Fibroblast of mammary gland (primary cell): ENCODE measurements at regions not wholly inside any gene's neighbourhood (a gene's known extent, or its start where the extent isn't known, plus 50 kb on each side); places are given as distances from the start of the nearest gene placed in this dataset.

Experiments used
- DNase-seq: peaks from one replicate; pipeline ENCODE4 v3.0.0-alpha.2; 2010; ENCODE audit warnings: low read depth
- H3K4me3 ChIP-seq: 2 replicates; pipeline ENCODE4 v1.5.1; 2011; ENCODE audit warnings: low read depth, mild to moderate bottlenecking, low read length, moderate library complexity; ENCODE audit not compliant: control insufficient read depth
- CTCF ChIP-seq: conservative IDR thresholded peaks from 2 replicates; pipeline ENCODE4 v1.5.1; 2011; ENCODE audit warnings: low read depth, low read length, inconsistent platforms; ENCODE audit not compliant: control insufficient read depth, insufficient read depth

GRCh38 chr2:126409850-126410249 lies 246.1 kb upstream of the GYPC start:
- TF ChIP-seq CTCF, result no peak
- no peak for DNase-seq
- no peak overlapping the region for H3K4me3 ChIP-seq

GRCh38 chr2:126413079-126413478 lies 242.9 kb upstream of the GYPC start:
- H3K4me3 ChIP-seq, result no peak overlapping the region
- no peak for TF ChIP-seq CTCF
- DNase-seq, result no peak

- no peak for DNase-seq
- TF ChIP-seq CTCF, result no peak
- no peak overlapping the region for H3K4me3 ChIP-seq
Observed at GRCh38 chr2:126419403-126419802, 236.6 kb upstream of the GYPC start.

GRCh38 chr2:126425943-126426342 lies 230.0 kb upstream of the GYPC start:
- no peak for DNase-seq
- no peak overlapping the region for H3K4me3 ChIP-seq
- no peak for TF ChIP-seq CTCF

GRCh38 chr2:126429103-126429502 lies 226.9 kb upstream of the GYPC start:
- DNase-seq, result no peak
- no peak overlapping the region for H3K4me3 ChIP-seq
- TF ChIP-seq CTCF, result no peak

GRCh38 chr2:126431136-126431535 lies 224.8 kb upstream of the GYPC start:
- TF ChIP-seq CTCF, result no peak
- H3K4me3 ChIP-seq, result no peak overlapping the region
- DNase-seq, result no peak

- no peak overlapping the region for H3K4me3 ChIP-seq
- DNase-seq, result no peak
- TF ChIP-seq CTCF, result no peak
Observed at GRCh38 chr2:126436411-126436810, 219.5 kb upstream of the GYPC start.
